ENCODE measurements at regions not wholly inside any gene's neighbourhood (a gene's known extent, or its start where the extent isn't known, plus 50 kb on each side); places are given as distances from the start of the nearest gene placed in this dataset.

- Mint-ChIP-seq H3K27ac (no peak overlapping the region), H3K4me1 (no peaks in the 10 kb centered on the region), H3K4me3 (no peak overlapping the region), H3K9me3 (peaks cover 4 to 27% (median 16%) of the 10 kb centered on the region in 5 donors), H3K36me3 (no peaks in the 10 kb centered on the region), H3K27me3 (peaks cover 0 to 2% of the 10 kb centered on the region in 2 donors)
- H3K4me1 ChIP-seq (ENCODE audit: insufficient read depth, low read length) = no peaks in the 10 kb centered on the region
- no peaks in the 10 kb centered on the region for H3K36me3 ChIP-seq (ENCODE audit: insufficient read depth, low read length)
- POLR2A ChIA-PET = no interaction called here
- no peak overlapping the region for H3K27ac ChIP-seq (ENCODE audit: low read depth, low read length)
- H3K4me3 ChIP-seq (ENCODE audit: low read length) = no peak overlapping the region
- H3K27me3 ChIP-seq (ENCODE audit: insufficient read depth, low read length, poor library complexity, severe bottlenecking) = no peaks in the 10 kb centered on the region
- CTCF ChIA-PET = no interaction called here
- H3K9me3 ChIP-seq (ENCODE audit: low read length) = no peaks in the 10 kb centered on the region
- no peak for DNase-seq
Observed at GRCh38 chr3:6640907-6641306, 220.0 kb upstream of the GRM7 start.

- Mint-ChIP-seq H3K4me1 (no peaks in the 10 kb centered on the region), H3K27me3 (peaks cover 0 to 2% of the 10 kb centered on the region in 2 donors), H3K9me3 (peaks cover 1 to 22% (median 6%) of the 10 kb centered on the region in 5 donors), H3K27ac (no peak overlapping the region), H3K36me3 (no peaks in the 10 kb centered on the region), H3K4me3 (no peak overlapping the region)
- ChIA-PET POLR2A (no interaction called here), CTCF (no interaction called here)
- H3K9me3 ChIP-seq (ENCODE audit: low read length) = no peaks in the 10 kb centered on the region
- no peaks in the 10 kb centered on the region for H3K4me1 ChIP-seq (ENCODE audit: insufficient read depth, low read length)
- H3K36me3 ChIP-seq (ENCODE audit: insufficient read depth, low read length) = no peaks in the 10 kb centered on the region
- H3K27me3 ChIP-seq (ENCODE audit: insufficient read depth, low read length, poor library complexity, severe bottlenecking) = no peaks in the 10 kb centered on the region
- no peak for DNase-seq
- no peak overlapping the region for H3K27ac ChIP-seq (ENCODE audit: low read depth, low read length)
- H3K4me3 ChIP-seq (ENCODE audit: low read length) = no peak overlapping the region
Observed at GRCh38 chr3:6644070-6644929, 216.6 kb upstream of the GRM7 start.

DNA sequence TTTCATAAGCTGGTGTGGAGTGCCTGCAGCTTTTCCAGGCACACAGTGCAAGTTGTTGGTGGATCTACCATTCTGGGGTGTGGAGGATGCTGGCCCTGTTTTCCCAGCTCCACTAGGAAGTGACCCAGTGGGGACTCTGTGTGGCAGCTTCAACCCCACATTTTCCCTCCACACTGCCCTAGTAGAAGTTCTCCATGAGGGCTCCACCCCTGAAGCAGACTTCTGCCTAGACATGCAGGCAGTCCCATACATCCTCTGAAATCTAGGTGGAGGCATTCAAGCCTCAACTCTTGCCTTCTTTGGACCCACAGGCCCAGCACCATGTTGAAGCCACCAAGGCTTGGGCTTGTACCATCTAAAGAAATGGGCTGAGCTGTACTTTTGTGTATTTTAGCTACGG is 206.2 kb upstream of the GRM7 start:
- no peaks in the 10 kb centered on the region for H3K27me3 ChIP-seq (ENCODE audit: insufficient read depth, low read length, poor library complexity, severe bottlenecking)
- no peak overlapping the region for H3K4me3 Mint-ChIP-seq
- no peaks in the 10 kb centered on the region for H3K4me1 Mint-ChIP-seq
- H3K4me3 ChIP-seq (ENCODE audit: low read length) = no peak overlapping the region
- H3K36me3 ChIP-seq (ENCODE audit: insufficient read depth, low read length) = no peaks in the 10 kb centered on the region
- no peaks in the 10 kb centered on the region for H3K9me3 ChIP-seq (ENCODE audit: low read length)
- CTCF ChIA-PET = no interaction called here
- H3K9me3 Mint-ChIP-seq = peaks cover 15 to 34% (median 23%) of the 10 kb centered on the region in 5 donors
- POLR2A ChIA-PET = no interaction called here
- no peak overlapping the region for H3K27ac ChIP-seq (ENCODE audit: low read depth, low read length)
- no peak overlapping the region for H3K27ac Mint-ChIP-seq
- no peak for DNase-seq
- H3K4me1 ChIP-seq (ENCODE audit: insufficient read depth, low read length) = no peaks in the 10 kb centered on the region
- H3K36me3 Mint-ChIP-seq = peaks cover 0 to 2% (median 0%) of the 10 kb centered on the region in 3 donors
- H3K27me3 Mint-ChIP-seq = no peaks in the 10 kb centered on the region

DNA sequence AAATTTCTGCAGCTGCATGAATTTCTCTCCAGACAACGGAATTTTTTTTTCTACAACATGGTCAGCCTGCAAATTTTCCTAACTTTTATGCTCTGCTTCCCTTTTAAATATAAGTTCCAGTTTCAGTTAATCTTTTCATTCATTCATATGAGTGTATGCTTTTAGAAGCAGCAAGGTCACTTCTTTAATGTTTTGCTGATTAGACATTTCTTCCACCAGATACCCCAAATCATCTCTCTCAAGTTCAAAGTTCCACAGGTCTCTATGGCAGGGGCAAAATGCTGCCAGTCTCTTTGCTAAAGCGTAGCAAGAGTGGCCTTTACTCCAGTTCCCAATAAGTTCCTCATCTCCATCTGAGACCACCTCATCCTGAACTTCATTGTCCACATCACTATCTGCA is 205.6 kb upstream of the GRM7 start:
- peaks cover 0 to 2% (median 0%) of the 10 kb centered on the region in 3 donors for H3K36me3 Mint-ChIP-seq
- H3K4me3 ChIP-seq (ENCODE audit: low read length) = no peak overlapping the region
- no peaks in the 10 kb centered on the region for H3K27me3 Mint-ChIP-seq
- no peak overlapping the region for H3K27ac Mint-ChIP-seq
- no peaks in the 10 kb centered on the region for H3K9me3 ChIP-seq (ENCODE audit: low read length)
- peaks cover 15 to 34% (median 23%) of the 10 kb centered on the region in 5 donors for H3K9me3 Mint-ChIP-seq
- no peak overlapping the region for H3K4me3 Mint-ChIP-seq
- H3K27me3 ChIP-seq (ENCODE audit: insufficient read depth, low read length, poor library complexity, severe bottlenecking) = no peaks in the 10 kb centered on the region
- H3K36me3 ChIP-seq (ENCODE audit: insufficient read depth, low read length) = no peaks in the 10 kb centered on the region
- CTCF ChIA-PET = no interaction called here
- H3K4me1 ChIP-seq (ENCODE audit: insufficient read depth, low read length) = no peaks in the 10 kb centered on the region
- no peak overlapping the region for H3K27ac ChIP-seq (ENCODE audit: low read depth, low read length)
- POLR2A ChIA-PET = no interaction called here
- DNase-seq = no peak
- H3K4me1 Mint-ChIP-seq = no peaks in the 10 kb centered on the region

- no peaks in the 10 kb centered on the region for H3K27me3 ChIP-seq (ENCODE audit: insufficient read depth, low read length, poor library complexity, severe bottlenecking)
- POLR2A ChIA-PET = no interaction called here
- Mint-ChIP-seq H3K36me3 (peaks cover 0 to 2% (median 0%) of the 10 kb centered on the region in 3 donors), H3K9me3 (peaks cover 16 to 39% (median 23%) of the 10 kb centered on the region in 5 donors), H3K27ac (no peak overlapping the region), H3K4me1 (no peaks in the 10 kb centered on the region), H3K27me3 (no peaks in the 10 kb centered on the region), H3K4me3 (no peak overlapping the region)
- no peaks in the 10 kb centered on the region for H3K36me3 ChIP-seq (ENCODE audit: insufficient read depth, low read length)
- no peaks in the 10 kb centered on the region for H3K9me3 ChIP-seq (ENCODE audit: low read length)
- H3K27ac ChIP-seq (ENCODE audit: low read depth, low read length) = no peak overlapping the region
- no peak for DNase-seq
- H3K4me1 ChIP-seq (ENCODE audit: insufficient read depth, low read length) = no peaks in the 10 kb centered on the region
- CTCF ChIA-PET = no interaction called here
- no peak overlapping the region for H3K4me3 ChIP-seq (ENCODE audit: low read length)
Observed at GRCh38 chr3:6657591-6657990, 203.3 kb upstream of the GRM7 start.

DNA sequence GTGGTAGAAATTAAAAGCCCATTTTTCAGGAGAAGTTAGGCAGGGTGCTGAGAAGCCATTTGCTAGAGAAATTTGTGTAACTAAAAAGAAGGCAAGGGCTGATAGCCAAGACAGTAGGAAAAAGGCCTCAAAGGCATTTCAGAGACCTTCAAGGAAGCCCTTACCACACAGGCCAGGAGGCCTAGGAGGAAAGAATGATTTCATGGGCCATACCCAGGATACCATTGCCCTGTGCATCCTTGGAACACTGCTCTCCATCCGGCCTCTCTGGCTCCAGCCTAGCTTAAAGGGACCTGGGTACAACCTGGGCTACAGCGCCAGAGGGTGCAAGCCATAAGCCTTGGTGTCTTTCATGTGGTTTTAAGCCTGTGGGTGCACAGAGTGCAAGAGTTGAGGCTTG is 193.6 kb upstream of the GRM7 start:
- Histone ChIP-seq H3K27ac (ENCODE audit: low read depth, low read length) (no peak overlapping the region), H3K4me3 (ENCODE audit: low read length) (no peak overlapping the region), H3K9me3 (ENCODE audit: low read length) (no peaks in the 10 kb centered on the region), H3K27me3 (ENCODE audit: insufficient read depth, low read length, poor library complexity, severe bottlenecking) (no peaks in the 10 kb centered on the region), H3K4me1 (ENCODE audit: insufficient read depth, low read length) (no peaks in the 10 kb centered on the region), H3K36me3 (ENCODE audit: insufficient read depth, low read length) (no peaks in the 10 kb centered on the region)
- Mint-ChIP-seq H3K27ac (peak overlapping the region in 1 of 8 donors; percentile 50), H3K36me3 (no peaks in the 10 kb centered on the region), H3K27me3 (no peaks in the 10 kb centered on the region), H3K4me3 (no peak overlapping the region), H3K9me3 (peaks cover 9 to 21% (median 12%) of the 10 kb centered on the region in 5 donors), H3K4me1 (no peaks in the 10 kb centered on the region)
- no peak for DNase-seq
- ChIA-PET CTCF (no interaction called here), POLR2A (no interaction called here)

GRCh38 chr3:6671363-6671762 is 189.6 kb upstream of the GRM7 start:
- Histone ChIP-seq H3K4me3 (ENCODE audit: low read length) (no peak overlapping the region), H3K27me3 (ENCODE audit: insufficient read depth, low read length, poor library complexity, severe bottlenecking) (no peaks in the 10 kb centered on the region), H3K27ac (ENCODE audit: low read depth, low read length) (no peak overlapping the region), H3K9me3 (ENCODE audit: low read length) (no peaks in the 10 kb centered on the region), H3K36me3 (ENCODE audit: insufficient read depth, low read length) (no peaks in the 10 kb centered on the region), H3K4me1 (ENCODE audit: insufficient read depth, low read length) (no peaks in the 10 kb centered on the region)
- no peak for DNase-seq
- Mint-ChIP-seq H3K4me1 (no peaks in the 10 kb centered on the region), H3K36me3 (no peaks in the 10 kb centered on the region), H3K27ac (no peak overlapping the region), H3K4me3 (no peak overlapping the region), H3K27me3 (no peaks in the 10 kb centered on the region), H3K9me3 (peaks cover 6 to 24% (median 14%) of the 10 kb centered on the region in 5 donors)
- POLR2A ChIA-PET = no interaction called here
- CTCF ChIA-PET = no interaction called here

DNA sequence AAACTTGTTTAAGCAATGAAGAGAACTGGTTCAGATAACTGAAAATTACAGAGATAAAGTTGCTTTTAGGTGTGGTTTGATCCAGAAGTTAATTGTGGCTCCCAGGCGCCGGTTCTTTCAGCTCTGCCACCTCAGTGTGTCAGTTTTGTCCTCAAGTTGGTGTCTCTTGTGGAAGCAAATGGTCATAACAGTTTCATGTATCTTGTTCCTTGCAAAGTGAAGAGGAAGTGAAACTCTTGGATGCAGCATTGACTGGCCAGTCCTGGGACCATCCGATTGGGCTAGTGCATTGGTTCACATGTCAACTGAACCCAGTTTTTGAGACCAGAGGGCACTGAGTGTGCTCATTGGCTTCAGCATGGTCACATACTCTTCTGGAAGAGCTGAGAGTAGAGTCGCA is 181.4 kb upstream of the GRM7 start:
- ChIA-PET CTCF (no interaction called here), POLR2A (no interaction called here)
- Histone ChIP-seq H3K36me3 (ENCODE audit: insufficient read depth, low read length) (no peaks in the 10 kb centered on the region), H3K27ac (ENCODE audit: low read depth, low read length) (no peak overlapping the region), H3K4me1 (ENCODE audit: insufficient read depth, low read length) (no peaks in the 10 kb centered on the region), H3K27me3 (ENCODE audit: insufficient read depth, low read length, poor library complexity, severe bottlenecking) (no peaks in the 10 kb centered on the region), H3K4me3 (ENCODE audit: low read length) (no peak overlapping the region), H3K9me3 (ENCODE audit: low read length) (no peaks in the 10 kb centered on the region)
- Mint-ChIP-seq H3K27me3 (no peaks in the 10 kb centered on the region), H3K27ac (no peak overlapping the region), H3K36me3 (no peaks in the 10 kb centered on the region), H3K4me1 (no peaks in the 10 kb centered on the region), H3K4me3 (no peak overlapping the region), H3K9me3 (peaks cover 2 to 37% (median 14%) of the 10 kb centered on the region in 5 donors)
- DNase-seq = no peak
